ENCODE measurements at regions not wholly inside any gene's neighbourhood (a gene's known extent, or its start where the extent isn't known, plus 50 kb on each side); places are given as distances from the start of the nearest gene placed in this dataset.
A peak's percentile ranks its signal among the peaks of the same experiment; 100 is the strongest.

DNA sequence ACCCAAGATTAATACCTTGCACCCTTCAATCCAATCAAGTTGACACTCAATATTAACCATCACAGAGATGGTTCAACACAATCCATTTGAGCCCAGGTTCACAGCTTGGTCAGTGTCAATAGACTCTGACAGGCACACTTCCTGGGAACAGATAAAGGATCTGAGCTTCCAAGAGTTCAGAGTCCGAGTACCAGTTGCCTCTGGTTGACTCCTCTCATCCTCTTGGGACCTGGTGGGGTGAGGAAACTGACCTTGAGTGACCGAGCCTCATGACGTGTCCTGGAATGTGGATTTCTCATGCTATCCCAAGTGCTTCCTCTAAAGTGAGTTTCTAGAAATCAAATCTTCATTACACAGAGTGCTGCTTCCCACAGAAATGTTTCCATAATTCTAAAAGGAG lies 162.0 kb downstream of the CYP26A1 start:
- TF ChIP-seq CTCF (IDR thresholded peaks at IDR 0.05; ENCODE audit: insufficient read depth, low read length): no peak
- DNase-seq (ENCODE audit: low read depth): peak; percentile 67
- no peak overlapping the region for H3K4me3 ChIP-seq (ENCODE audit: low read depth, low read length)

DNA sequence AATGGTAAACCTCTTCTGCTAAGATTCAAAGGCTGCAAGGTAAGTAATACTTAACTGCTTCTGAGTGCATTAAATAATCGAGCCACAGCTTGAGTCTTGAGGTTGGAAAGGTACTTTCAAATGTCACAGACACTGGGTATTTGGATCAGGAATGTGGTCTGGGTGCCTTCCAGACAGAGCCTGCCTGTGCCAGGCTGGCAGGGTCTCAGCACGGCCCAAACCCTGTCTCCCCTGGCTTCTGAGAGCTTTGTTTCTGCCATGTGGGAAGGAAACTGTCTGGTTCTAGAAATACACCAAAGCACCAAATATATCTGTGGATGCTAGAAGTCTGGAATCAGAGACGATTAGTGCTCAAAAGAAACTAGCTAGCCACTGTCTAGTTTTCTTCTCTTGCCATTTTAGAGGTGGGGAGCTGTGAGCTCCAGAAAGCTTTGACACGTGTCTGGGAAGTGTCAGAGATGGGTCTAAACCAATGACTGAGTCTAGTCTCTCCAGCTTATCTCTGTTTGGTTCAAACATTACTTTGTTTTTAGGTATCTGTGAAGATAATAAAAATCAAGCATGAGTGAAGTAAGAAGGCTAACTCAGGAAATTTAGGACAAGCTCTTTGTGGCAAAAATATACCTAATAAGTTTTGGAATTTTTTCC lies 162.8 kb downstream of the CYP26A1 start:
- no peak for DNase-seq (ENCODE audit: low read depth)
- H3K4me3 ChIP-seq (ENCODE audit: low read depth, low read length): no peak overlapping the region
- TF ChIP-seq CTCF (IDR thresholded peaks at IDR 0.05; ENCODE audit: insufficient read depth, low read length): no peak

DNA sequence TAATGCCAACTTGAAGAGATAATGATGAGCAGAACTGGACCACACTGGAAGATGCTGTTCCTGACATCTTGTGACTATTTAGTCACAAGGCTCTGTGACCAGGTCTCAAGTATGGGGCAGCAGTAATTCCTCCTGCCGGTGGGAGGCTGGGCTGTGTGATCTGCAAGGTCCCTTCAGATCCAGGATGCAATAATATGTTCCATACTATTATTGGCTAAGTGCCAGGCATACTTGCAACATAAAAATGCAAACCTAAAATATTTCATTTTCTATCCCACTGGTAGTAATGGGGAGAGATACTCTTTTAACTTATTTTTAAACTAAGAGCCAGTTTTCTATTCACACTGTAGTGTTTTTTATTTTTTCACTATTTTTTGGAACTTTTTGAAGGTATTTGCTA lies 171.5 kb downstream of the CYP26A1 start:
- TF ChIP-seq CTCF (IDR thresholded peaks at IDR 0.05; ENCODE audit: insufficient read depth, low read length): no peak
- H3K4me3 ChIP-seq (ENCODE audit: low read depth, low read length): no peak overlapping the region
- DNase-seq (ENCODE audit: low read depth): no peak

GRCh38 chr10:93245779-93246178 lies 172.1 kb downstream of the CYP26A1 start:
- no peak overlapping the region for H3K4me3 ChIP-seq (ENCODE audit: low read depth, low read length)
- no peak for DNase-seq (ENCODE audit: low read depth)
- no peak for TF ChIP-seq CTCF (IDR thresholded peaks at IDR 0.05; ENCODE audit: insufficient read depth, low read length)

DNA sequence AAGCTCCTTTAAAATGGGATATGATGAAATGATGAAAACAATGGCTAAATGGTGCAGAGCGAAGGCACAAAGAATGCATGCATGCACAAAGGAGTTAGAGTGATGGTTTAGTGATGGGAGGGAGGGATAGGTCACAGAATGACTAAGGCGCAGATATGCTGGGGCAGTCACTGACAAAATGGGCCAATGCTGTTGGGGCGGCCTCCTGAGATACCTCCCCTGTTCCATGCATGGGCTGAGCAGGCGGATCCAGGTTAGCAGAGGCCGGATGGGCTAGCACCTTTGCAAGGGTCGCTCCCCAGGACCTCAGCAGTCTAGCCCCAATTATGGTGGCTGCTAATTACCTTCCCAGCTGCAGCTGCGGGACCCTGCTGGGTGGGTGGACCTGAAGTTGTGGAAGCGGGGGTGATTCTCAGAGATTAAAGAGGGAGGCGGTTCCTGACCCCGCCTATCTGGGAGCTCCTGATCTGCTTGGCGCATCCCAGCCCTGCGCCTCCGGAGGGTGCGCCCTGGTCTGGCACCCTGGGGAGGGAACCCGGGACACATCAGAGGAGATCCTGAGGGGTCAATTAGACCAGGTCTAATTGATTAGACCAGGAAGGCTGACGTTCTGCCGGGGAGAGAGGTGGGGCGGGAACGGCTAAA lies 175.0 kb downstream of the CYP26A1 start:
- no peak overlapping the region for H3K4me3 ChIP-seq (ENCODE audit: low read depth, low read length)
- TF ChIP-seq CTCF (IDR thresholded peaks at IDR 0.05; ENCODE audit: insufficient read depth, low read length): no peak
- DNase-seq (ENCODE audit: low read depth): no peak

GRCh38 chr10:93250010-93250409 lies 176.3 kb downstream of the CYP26A1 start:
- TF ChIP-seq CTCF (IDR thresholded peaks at IDR 0.05; ENCODE audit: insufficient read depth, low read length): no peak
- H3K4me3 ChIP-seq (ENCODE audit: low read depth, low read length): no peak overlapping the region
- no peak for DNase-seq (ENCODE audit: low read depth)
